ENCODE measurements at regions not wholly inside any gene's neighbourhood (a gene's known extent, or its start where the extent isn't known, plus 50 kb on each side); places are given as distances from the start of the nearest gene placed in this dataset.

DNA sequence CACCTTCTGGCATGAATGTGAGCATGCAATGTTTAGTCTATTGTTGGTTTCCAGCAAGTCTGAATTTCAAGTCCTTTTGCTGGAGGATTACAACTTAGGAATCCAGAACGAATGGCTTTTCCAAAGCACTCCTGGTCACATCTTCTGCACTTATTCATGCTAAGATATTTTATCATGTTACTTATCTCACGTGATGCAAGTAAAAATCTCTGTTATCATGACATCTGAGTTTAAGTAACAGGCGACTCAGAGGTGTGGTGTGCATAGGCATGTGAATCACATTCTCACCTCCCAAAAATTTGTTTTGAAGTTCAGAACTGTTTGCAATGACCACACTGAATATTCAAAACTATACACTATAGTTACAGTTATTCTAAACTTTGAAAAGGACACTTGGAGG lies 204.8 kb upstream of the FGGY start:
- DNase-seq (ENCODE audit: low spot score): no peak

GRCh38 chr1:59094001-59094400 lies 202.9 kb upstream of the FGGY start:
- no peak for DNase-seq (ENCODE audit: low spot score)
- no peaks in the 10 kb centered on the region for H3K9me3 Mint-ChIP-seq (ENCODE audit: unreplicated experiment)
- no peak overlapping the region for H3K27ac Mint-ChIP-seq (ENCODE audit: unreplicated experiment)
- H3K4me3 Mint-ChIP-seq (ENCODE audit: unreplicated experiment): no peak overlapping the region
- no peak for TF ChIP-seq CTCF (IDR thresholded peaks at IDR 0.05; ENCODE audit: unreplicated experiment)
- peaks cover 4% of the 10 kb centered on the region for H3K36me3 Mint-ChIP-seq (ENCODE audit: low read depth, unreplicated experiment)
- peaks cover 8% of the 10 kb centered on the region for H3K4me1 Mint-ChIP-seq (ENCODE audit: unreplicated experiment)
- peaks cover 2% of the 10 kb centered on the region for H3K27me3 Mint-ChIP-seq (ENCODE audit: unreplicated experiment)

More for the DNA sequence above, 204.8 kb upstream of the FGGY start:
- no peak overlapping the region for H3K27ac Mint-ChIP-seq (ENCODE audit: unreplicated experiment)
- H3K9me3 Mint-ChIP-seq (ENCODE audit: unreplicated experiment): no peaks in the 10 kb centered on the region
- no peak overlapping the region for H3K4me3 Mint-ChIP-seq (ENCODE audit: unreplicated experiment)
- H3K36me3 Mint-ChIP-seq (ENCODE audit: low read depth, unreplicated experiment): peaks cover 8% of the 10 kb centered on the region
- no peak for TF ChIP-seq CTCF (IDR thresholded peaks at IDR 0.05; ENCODE audit: unreplicated experiment)
- H3K27me3 Mint-ChIP-seq (ENCODE audit: unreplicated experiment): peaks cover 2% of the 10 kb centered on the region
- peaks cover 8% of the 10 kb centered on the region for H3K4me1 Mint-ChIP-seq (ENCODE audit: unreplicated experiment)

DNA sequence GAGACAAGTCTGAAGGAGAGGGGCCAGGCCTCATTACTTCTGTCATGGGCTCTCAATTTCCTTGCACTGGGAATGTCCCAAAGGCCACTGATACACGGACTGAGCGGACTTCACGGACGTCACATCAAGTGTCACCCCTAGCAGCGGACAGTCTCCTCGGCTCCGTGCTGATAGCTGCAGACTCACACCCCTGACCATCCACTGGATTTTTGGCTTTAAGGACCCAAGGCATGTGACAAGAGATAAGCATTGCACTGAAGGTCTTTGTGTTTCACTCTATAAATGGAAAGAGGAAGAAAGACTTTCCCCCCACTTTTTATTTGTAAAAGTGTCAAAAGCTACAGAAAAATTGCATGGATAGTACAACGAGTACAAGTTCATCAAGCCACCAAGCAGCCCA lies 200.4 kb upstream of the FGGY start:
- no peak for TF ChIP-seq CTCF (IDR thresholded peaks at IDR 0.05; ENCODE audit: unreplicated experiment)
- H3K9me3 Mint-ChIP-seq (ENCODE audit: unreplicated experiment): no peaks in the 10 kb centered on the region
- peaks cover 8% of the 10 kb centered on the region for H3K4me1 Mint-ChIP-seq (ENCODE audit: unreplicated experiment)
- no peak overlapping the region for H3K4me3 Mint-ChIP-seq (ENCODE audit: unreplicated experiment)
- H3K27me3 Mint-ChIP-seq (ENCODE audit: unreplicated experiment): peaks cover 2% of the 10 kb centered on the region
- H3K36me3 Mint-ChIP-seq (ENCODE audit: low read depth, unreplicated experiment): no peaks in the 10 kb centered on the region
- H3K27ac Mint-ChIP-seq (ENCODE audit: unreplicated experiment): no peak overlapping the region
- DNase-seq (ENCODE audit: low spot score): no peak

DNA sequence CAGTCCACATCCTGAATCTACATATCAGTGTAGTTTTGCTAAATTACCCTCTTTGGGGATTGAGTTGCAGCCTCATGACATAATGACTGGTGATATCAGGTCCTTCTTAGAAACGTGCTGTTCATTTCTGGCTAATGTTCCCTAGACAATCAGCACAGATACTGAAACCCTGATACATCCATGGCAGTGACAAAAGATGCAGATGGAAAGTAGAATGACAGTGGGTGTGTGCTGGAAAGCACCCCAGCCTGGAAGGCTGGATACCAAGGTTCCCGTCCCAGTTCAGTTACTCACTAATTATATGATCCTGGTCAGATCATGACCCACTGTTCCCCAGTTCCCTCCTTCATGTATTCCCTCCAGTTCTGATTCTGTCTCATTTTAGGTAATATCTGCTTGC lies 198.2 kb upstream of the FGGY start:
- H3K9me3 Mint-ChIP-seq (ENCODE audit: unreplicated experiment): no peaks in the 10 kb centered on the region

More for the DNA sequence above, 198.2 kb upstream of the FGGY start:
- Mint-ChIP-seq H3K27me3 (ENCODE audit: unreplicated experiment) (no peaks in the 10 kb centered on the region), H3K27ac (ENCODE audit: unreplicated experiment) (no peak overlapping the region), H3K4me1 (ENCODE audit: unreplicated experiment) (peaks cover 2% of the 10 kb centered on the region), H3K4me3 (ENCODE audit: unreplicated experiment) (no peak overlapping the region), H3K36me3 (ENCODE audit: low read depth, unreplicated experiment) (no peaks in the 10 kb centered on the region)
- no peak for TF ChIP-seq CTCF (IDR thresholded peaks at IDR 0.05; ENCODE audit: unreplicated experiment)
- DNase-seq (ENCODE audit: low spot score): no peak

Data from endothelial cell (in vitro differentiated cells).